ENCODE measurements at regions not wholly inside any gene's neighbourhood (a gene's known extent, or its start where the extent isn't known, plus 50 kb on each side); places are given as distances from the start of the nearest gene placed in this dataset.
"Not testable (repeated sequence)": the region's sequence is repeated elsewhere in the genome, so short reads cannot be mapped to it uniquely, and the experiment has no call there.

- H3K9me3 ChIP-seq = peaks cover 0 to under 1% (median 0%) of the 10 kb centered on the region in 11 donors
- intact Hi-C loops (cut with DNase I) = no loop called here
- H3K4me1 ChIP-seq = no peaks in the 10 kb centered on the region
- H3K27me3 ChIP-seq = peaks cover 0 to 3% (median 0%) of the 10 kb centered on the region in 7 donors
- H3K4me3 ChIP-seq = no peak overlapping the region
- no peak for TF ChIP-seq CTCF (IDR thresholded peaks at IDR 0.05)
- no peak for DNase-seq
- no peaks in the 10 kb centered on the region for H3K36me3 ChIP-seq
- H3K27ac ChIP-seq = no peak overlapping the region
- WGBS, 2 donors = 72% methylated on average over 7 of the region's 7 CpGs
- no peak for ATAC-seq
Measured at GRCh38 chr9:27836661-27837401, 263.6 kb upstream of the C9orf72 start.

GRCh38 chr9:27838876-27839275 lies 265.6 kb upstream of the C9orf72 start:
- H3K4me3 ChIP-seq = no peak overlapping the region
- no peaks in the 10 kb centered on the region for H3K9me3 ChIP-seq
- intact Hi-C loops (cut with DNase I) = no loop called here
- H3K4me1 ChIP-seq = no peaks in the 10 kb centered on the region
- H3K27me3 ChIP-seq = peaks cover 0 to 3% (median 0%) of the 10 kb centered on the region in 7 donors
- no peak overlapping the region for H3K27ac ChIP-seq
- DNase-seq = no peak
- no peak for TF ChIP-seq CTCF (IDR thresholded peaks at IDR 0.05)
- whole genome bisulfite sequencing, 2 donors = 88 to 97% methylated on average over 3 of the region's 3 CpGs
- no peaks in the 10 kb centered on the region for H3K36me3 ChIP-seq
- no peak for ATAC-seq

GRCh38 chr9:27839767-27840166 lies 266.5 kb upstream of the C9orf72 start:
- ATAC-seq; H3K4me3 ChIP-seq; DNase-seq; H3K27me3 ChIP-seq; H3K4me1 ChIP-seq; H3K9me3 ChIP-seq; intact Hi-C loops (cut with DNase I); H3K36me3 ChIP-seq; H3K27ac ChIP-seq: not testable (repeated sequence)
- 75 to 93% methylated on average over 1 of the region's 1 CpG for WGBS, 2 donors

- intact Hi-C loops (cut with DNase I) = no loop called here
- Histone ChIP-seq H3K9me3 (no peaks in the 10 kb centered on the region), H3K27ac (no peak overlapping the region), H3K36me3 (no peaks in the 10 kb centered on the region), H3K27me3 (peaks cover 0 to 11% (median 0%) of the 10 kb centered on the region in 7 donors), H3K4me1 (no peaks in the 10 kb centered on the region), H3K4me3 (no peak overlapping the region)
- DNase-seq (no peak), ATAC-seq (no peak)
- no peak for TF ChIP-seq CTCF (IDR thresholded peaks at IDR 0.05)
- 34 to 45% methylated on average over 1 of the region's 1 CpG for WGBS, 2 donors
Measured at GRCh38 chr9:27844797-27845196, 271.5 kb upstream of the C9orf72 start.

- no peaks in the 10 kb centered on the region for H3K9me3 ChIP-seq
- DNase-seq (no peak), ATAC-seq (no peak)
- no peaks in the 10 kb centered on the region for H3K36me3 ChIP-seq
- intact Hi-C loops (cut with DNase I) = no loop called here
- no peak overlapping the region for H3K4me3 ChIP-seq
- TF ChIP-seq CTCF (IDR thresholded peaks at IDR 0.05) = no peak
- H3K27me3 ChIP-seq = peaks cover 0 to 11% (median 0%) of the 10 kb centered on the region in 7 donors
- no peaks in the 10 kb centered on the region for H3K4me1 ChIP-seq
- H3K27ac ChIP-seq = no peak overlapping the region
Measured at GRCh38 chr9:27847380-27847779, 274.1 kb upstream of the C9orf72 start.
